CD4-positive, alpha-beta T cell treated with Interleukin-17A for 1 hour (primary cell): ENCODE measurements at regions not wholly inside any gene's neighbourhood (a gene's known extent, or its start where the extent isn't known, plus 50 kb on each side); places are given as distances from the start of the nearest gene placed in this dataset.

Source experiments
- DNase-seq: peaks from one replicate; pipeline ENCODE4 v3.0.0-alpha.2; 2020

DNA sequence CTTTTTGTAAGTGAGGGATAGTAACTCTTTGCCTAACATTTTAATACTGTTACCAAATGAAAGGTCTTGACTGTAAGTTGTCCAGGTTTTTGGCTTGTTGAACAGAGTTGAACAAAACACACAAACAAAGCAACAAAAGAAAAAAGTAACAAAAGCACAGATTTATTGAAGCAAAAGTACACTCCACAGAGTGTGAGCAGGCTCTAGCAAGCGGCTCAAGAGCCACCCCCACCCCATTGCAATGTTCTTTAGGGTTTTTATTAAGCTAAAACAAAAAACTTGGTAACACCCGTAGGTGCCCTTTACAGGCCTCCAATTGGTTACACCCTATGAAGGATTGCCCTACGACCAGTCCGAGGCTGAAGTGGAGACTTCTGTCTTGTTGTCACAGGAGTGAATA is 197.4 kb upstream of the MAP3K1 start:
- DNase-seq: no peak

GRCh38 chr5:56616454-56617160 is 198.7 kb upstream of the MAP3K1 start:
- DNase-seq: no peak

GRCh38 chr5:56615361-56616153 is 199.8 kb upstream of the MAP3K1 start:
- no peak for DNase-seq

DNA sequence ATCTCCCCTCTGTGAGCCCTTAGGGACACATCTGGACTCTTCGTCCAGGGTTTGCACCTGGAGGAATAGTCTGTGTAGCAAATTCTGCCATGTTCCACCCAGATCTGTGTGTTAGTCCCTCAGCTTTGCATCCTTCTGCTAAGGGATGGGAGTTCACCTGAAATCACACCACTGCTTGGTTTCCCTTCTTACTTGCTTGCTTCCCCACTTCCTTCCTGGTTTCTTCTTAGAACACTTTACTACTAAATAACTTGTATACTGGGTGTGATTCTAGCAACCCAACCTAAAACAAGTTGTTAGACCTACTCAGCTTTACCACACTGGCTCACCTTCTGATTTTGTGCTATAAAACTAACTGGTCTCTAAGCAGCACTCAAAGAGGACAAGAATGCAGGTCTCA is 202.6 kb upstream of the MAP3K1 start:
- peak; percentile 65 for DNase-seq

- no peak for DNase-seq
Measured at GRCh38 chr5:56612353-56612752, 203.0 kb upstream of the MAP3K1 start.

GRCh38 chr5:56610093-56610698 is 205.2 kb upstream of the MAP3K1 start:
- peak; percentile 30 for DNase-seq

DNA sequence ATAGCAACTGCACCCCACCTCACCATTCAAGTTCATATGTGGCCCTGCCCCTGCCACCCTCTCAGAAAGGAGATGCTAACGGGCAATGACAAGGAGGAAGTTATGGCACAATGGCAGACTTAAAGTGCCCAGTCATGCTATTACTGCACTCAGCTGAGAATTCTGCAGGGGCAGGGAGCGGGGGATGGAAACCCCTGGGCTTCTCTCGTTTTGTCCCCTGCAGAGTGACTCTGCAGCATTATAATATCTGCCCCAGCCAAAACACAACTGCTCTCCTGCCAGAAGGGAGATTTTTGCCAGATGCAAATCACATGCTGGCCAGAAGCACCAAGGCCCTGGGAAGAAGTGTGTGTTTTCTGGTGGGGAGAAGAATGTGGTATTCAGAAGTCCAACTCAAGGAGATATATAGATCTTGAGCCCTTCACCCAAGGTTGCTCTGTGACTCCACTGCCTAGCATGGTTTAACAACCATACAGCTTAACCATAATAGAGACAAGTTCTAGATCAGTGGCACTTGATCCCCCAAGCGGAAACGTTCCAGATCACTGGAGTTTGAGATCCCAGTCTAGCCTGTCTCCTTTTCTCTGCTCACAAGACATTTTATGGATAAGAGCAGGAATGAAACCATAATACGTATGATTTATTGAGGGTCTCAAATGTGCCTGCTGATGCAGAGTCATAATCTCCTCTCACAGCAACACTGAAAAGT is 207.0 kb upstream of the MAP3K1 start:
- no peak for DNase-seq

DNA sequence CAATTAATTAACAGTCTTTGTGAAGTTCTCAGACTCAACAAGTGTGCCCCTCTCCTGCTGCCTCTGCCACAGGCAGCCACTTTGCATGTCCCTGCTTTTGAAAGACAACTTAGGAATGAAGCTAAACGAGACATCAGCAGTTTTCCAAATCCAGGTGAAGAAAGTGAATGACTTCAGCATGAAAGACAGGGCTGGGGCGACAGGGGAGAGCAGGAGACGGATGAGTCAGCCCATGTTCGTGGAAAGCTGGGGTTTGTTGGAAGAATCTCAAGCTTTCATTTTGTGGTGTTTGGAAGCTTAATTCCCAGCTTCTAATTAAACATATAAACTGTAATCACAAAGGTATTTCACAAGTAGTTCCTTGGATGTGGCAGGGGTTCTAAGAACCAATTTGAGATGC is 207.8 kb upstream of the MAP3K1 start:
- DNase-seq: no peak

- DNase-seq: no peak
Measured at GRCh38 chr5:56607074-56607473, 208.3 kb upstream of the MAP3K1 start.

GRCh38 chr5:56606192-56606591 is 209.2 kb upstream of the MAP3K1 start:
- no peak for DNase-seq

GRCh38 chr5:56605231-56605630 is 210.1 kb upstream of the MAP3K1 start:
- no peak for DNase-seq

DNA sequence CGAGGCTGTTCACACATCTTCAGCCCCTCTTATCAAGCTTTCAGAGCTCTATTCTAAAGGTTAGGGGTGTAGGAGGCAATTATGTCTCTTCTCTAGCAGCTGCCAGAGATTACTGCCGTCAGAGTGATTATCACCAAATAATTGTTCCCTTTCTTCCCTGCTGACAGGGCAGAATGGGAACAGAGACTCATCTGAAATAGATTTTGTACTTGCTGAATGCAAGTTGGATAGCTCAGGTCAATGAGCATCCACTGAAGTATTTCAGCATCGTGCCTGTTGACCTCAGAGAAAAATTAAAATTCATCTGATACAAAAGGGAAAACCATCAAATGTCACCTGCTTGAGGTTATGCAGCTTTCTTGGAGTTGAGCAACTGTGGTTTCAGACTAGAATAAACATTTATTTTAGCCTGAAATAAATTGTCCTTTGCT is 213.7 kb upstream of the MAP3K1 start:
- DNase-seq: no peak

DNA sequence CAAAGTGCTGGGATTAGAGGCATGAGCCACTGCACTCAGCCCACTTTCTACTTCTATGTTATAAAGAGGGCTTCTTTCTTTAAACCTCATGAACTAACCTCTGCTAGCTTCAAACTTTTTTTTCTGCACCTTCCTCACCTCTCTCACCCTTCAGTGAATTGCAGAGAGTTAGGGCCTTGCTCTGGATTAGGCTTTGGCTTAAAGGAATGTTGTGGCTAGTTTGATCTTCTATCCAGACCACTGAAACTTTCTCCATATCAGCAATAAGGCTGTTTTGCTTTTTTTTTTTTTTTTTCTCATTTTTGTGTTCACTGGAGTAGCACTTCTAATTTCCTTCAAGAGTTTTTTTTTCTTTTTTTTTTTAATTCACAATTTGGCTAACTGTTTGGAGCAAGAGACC is 216.4 kb upstream of the MAP3K1 start:
- no peak for DNase-seq

- no peak for DNase-seq
Measured at GRCh38 chr5:56596155-56596554, 219.2 kb upstream of the MAP3K1 start.

DNA sequence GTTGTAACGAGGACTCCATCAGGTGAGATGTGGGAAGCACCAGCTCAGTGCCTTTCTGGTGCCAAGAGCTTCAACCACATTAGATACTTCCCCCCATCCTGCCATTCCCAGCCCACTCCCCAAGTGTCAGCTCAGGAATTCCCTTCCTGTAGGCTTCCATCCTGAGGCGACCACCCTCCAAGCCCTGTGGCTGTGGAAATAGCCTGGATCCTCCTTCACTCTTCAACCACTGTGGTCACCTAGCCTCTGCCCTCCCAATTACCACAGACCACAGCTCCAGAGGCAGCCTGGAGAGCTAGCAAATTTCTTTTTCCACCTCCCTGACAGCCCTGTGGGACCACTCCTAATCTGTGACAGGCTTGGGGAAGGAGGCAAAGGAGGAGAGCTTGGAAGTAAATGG is 219.8 kb upstream of the MAP3K1 start:
- no peak for DNase-seq

DNA sequence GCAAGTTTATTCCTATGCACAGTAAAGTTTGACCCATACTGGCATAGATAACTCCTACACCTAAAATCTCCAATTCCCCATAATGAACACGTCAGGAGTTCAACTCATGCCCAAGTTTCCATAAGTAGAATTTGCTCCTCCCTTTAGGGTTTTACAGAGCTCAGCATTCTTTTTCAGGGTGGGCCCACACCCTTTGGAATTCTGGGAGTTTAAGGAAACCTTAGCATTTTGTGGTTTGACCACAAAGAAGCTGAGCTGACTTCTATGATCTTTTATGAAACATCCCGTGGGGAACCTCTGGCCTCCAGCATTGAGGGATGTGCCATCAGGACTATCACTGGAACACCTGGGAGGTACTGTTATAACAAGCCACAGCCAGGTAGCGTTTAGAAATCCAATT is 220.6 kb upstream of the MAP3K1 start:
- no peak for DNase-seq

GRCh38 chr5:56591081-56591480 is 224.3 kb upstream of the MAP3K1 start:
- DNase-seq: no peak

GRCh38 chr5:56589481-56589860 is 225.9 kb upstream of the MAP3K1 start:
- no peak for DNase-seq

- DNase-seq: peak; percentile 89
Measured at GRCh38 chr5:56588636-56589480, 226.5 kb upstream of the MAP3K1 start.

DNA sequence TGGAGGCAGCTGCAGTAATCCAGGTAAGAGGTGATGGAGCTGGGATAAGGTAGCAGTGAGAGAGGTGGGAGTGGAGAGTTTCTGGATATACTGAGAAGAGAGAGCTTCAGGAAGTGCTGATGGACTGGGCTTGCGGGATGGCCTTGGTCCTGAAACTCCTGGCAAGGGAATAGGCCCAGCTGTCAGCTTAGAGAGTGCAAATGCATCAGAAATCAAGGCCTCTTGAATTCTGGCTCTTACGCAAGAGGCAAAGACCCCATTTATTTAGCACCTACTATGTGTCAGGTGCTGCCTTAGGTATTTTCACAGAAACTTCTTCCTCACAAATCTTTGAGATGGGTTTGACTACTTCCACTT is 227.2 kb upstream of the MAP3K1 start:
- DNase-seq: no peak

- peak; percentile 55 for DNase-seq
Measured at GRCh38 chr5:56587381-56588130, 227.8 kb upstream of the MAP3K1 start.
